PC-9 (cell line): ENCODE measurements at regions not wholly inside any gene's neighbourhood (a gene's known extent, or its start where the extent isn't known, plus 50 kb on each side); places are given as distances from the start of the nearest gene placed in this dataset.

Experiments
- BruUV-seq: library from RNA; stranded (reverse); fragments of 400-500 nt; replicated peaks from 2 replicates; lab custom pipeline; 2021; lab: Mats Ljungman, UMichigan
- CTCF ChIA-PET: fragments of 300-600 bp; sonication (Branson Sonifier 250); formaldehyde crosslinking; loops from one replicate; lab custom pipeline; 2022; ENCODE audit warnings: antibody characterized with exemption; lab: Charles Lee
- POLR2A ChIA-PET: fragments of 300-600 bp; sonication (Branson Sonifier 250); formaldehyde crosslinking; loops from one replicate; lab custom pipeline; 2022; ENCODE audit warnings: antibody characterized with exemption; ENCODE audit not compliant: unreplicated experiment; lab: Charles Lee
- DNase-seq, 2 experiments: peaks; one replicate each; pipeline versions ENCODE4 v3.0.0 to v3.0.0-alpha.2; 2015 to 2022; ENCODE audit warnings: mixed read lengths in 1 of 2
- H2AFZ ChIP-seq: fragments of 200-600 bp; sonication (generic); 2 replicates; pipeline ENCODE4 v1.8.1; 2017; ENCODE audit warnings: antibody characterized with exemption
- H3F3A ChIP-seq: fragments of 200-600 bp; sonication (generic); 2 replicates; pipeline ENCODE4 v1.8.1; 2017; ENCODE audit warnings: antibody characterized with exemption, mild to moderate bottlenecking, low read depth; ENCODE audit not compliant: insufficient read depth
- H3K27ac ChIP-seq: fragments of 200-600 bp; sonication (generic); 2 replicates; pipeline ENCODE4 v1.6.1; 2016; ENCODE audit warnings: mixed run types
- H3K27me3 ChIP-seq: fragments of 200-600 bp; sonication (generic); 2 replicates; pipeline ENCODE4 v1.6.1; 2016; ENCODE audit warnings: low read depth, mixed run types; ENCODE audit not compliant: insufficient read depth
- H3K36me3 ChIP-seq: fragments of 200-600 bp; sonication (generic); 2 replicates; pipeline ENCODE4 v1.6.1; 2016; ENCODE audit warnings: low read depth, mixed run types
- H3K4me1 ChIP-seq: fragments of 200-600 bp; sonication (generic); replicated peaks from 2 replicates; pipeline ENCODE4 v1.6.1; 2016; ENCODE audit warnings: mixed run types; ENCODE audit not compliant: insufficient read depth
- H3K4me2 ChIP-seq: fragments of 200-600 bp; sonication (generic); 2 replicates; pipeline ENCODE4 v1.6.1; 2017; ENCODE audit warnings: mixed run types
- H3K4me3 ChIP-seq: fragments of 200-600 bp; sonication (generic); 2 replicates; pipeline ENCODE4 v1.6.1; 2016; ENCODE audit warnings: mixed run types
- H3K79me2 ChIP-seq: fragments of 200-600 bp; sonication (generic); 2 replicates; pipeline ENCODE4 v1.6.1; 2017; ENCODE audit warnings: low read depth, mixed run types
- H3K9me2 ChIP-seq: fragments of 200-600 bp; sonication (generic); 2 replicates; pipeline ENCODE4 v1.8.1; 2017; ENCODE audit warnings: mild to moderate bottlenecking; ENCODE audit not compliant: insufficient read depth
- H3K9me3 ChIP-seq: fragments of 200-600 bp; sonication (generic); 2 replicates; pipeline ENCODE4 v1.8.1; 2016; ENCODE audit warnings: low read depth; ENCODE audit not compliant: insufficient read depth
- H4K20me1 ChIP-seq: fragments of 200-600 bp; sonication (generic); 2 replicates; pipeline ENCODE4 v1.8.1; 2017; ENCODE audit not compliant: insufficient read depth
- CTCF ChIP-seq: fragments of 200-600 bp; sonication (generic); conservative IDR thresholded peaks from 2 replicates; pipeline ENCODE4 v1.6.1; 2017; ENCODE audit warnings: mixed run types, antibody characterized with exemption, mild to moderate bottlenecking, moderate library complexity
- EZH2 ChIP-seq: fragments of 200-600 bp; sonication (generic); IDR thresholded peaks from 2 replicates; pipeline ENCODE4 v1.8.0; 2017; ENCODE audit warnings: antibody characterized with exemption, low read depth
- intact Hi-C: fragments of 100-400 bp; cut with micrococcal nuclease; formaldehyde crosslinking; loops from one replicate; pipeline ENCODE4 v1.10.0; 2022; ENCODE audit not compliant: unreplicated experiment

GRCh38 chr12:78383414-78383813, 481.2 kb upstream of the SYT1 start:
- H3K36me3 ChIP-seq, result no peaks in the 10 kb centered on the region
- no TSS peak for BruUV-seq

GRCh38 chr12:78384541-78384940, 480.0 kb upstream of the SYT1 start:
- no peaks in the 10 kb centered on the region for H3F3A ChIP-seq
- no peak overlapping the region for H3K4me2 ChIP-seq
- H3K79me2 ChIP-seq, result no peaks in the 10 kb centered on the region
- TF ChIP-seq EZH2 (no peak), CTCF (no peak)
- H3K27me3 ChIP-seq, result no peaks in the 10 kb centered on the region
- DNase-seq, result no peak
- no TSS peak for BruUV-seq
- ChIA-PET POLR2A (no interaction called here), CTCF (no interaction called here)
- H4K20me1 ChIP-seq, result no peaks in the 10 kb centered on the region
- no peak overlapping the region for H2AFZ ChIP-seq
- H3K36me3 ChIP-seq, result no peaks in the 10 kb centered on the region
- H3K9me2 ChIP-seq, result no peaks in the 10 kb centered on the region
- no peak overlapping the region for H3K27ac ChIP-seq
- intact Hi-C loops, result no loop called here
- no peaks in the 10 kb centered on the region for H3K9me3 ChIP-seq
- no peak overlapping the region for H3K4me3 ChIP-seq
- H3K4me1 ChIP-seq, result no peaks in the 10 kb centered on the region

More at GRCh38 chr12:78383414-78383813, 481.2 kb upstream of the SYT1 start:
- no peak overlapping the region for H3K4me2 ChIP-seq
- intact Hi-C loops, result no loop called here
- H3K9me3 ChIP-seq, result 0 out of 2 replicates have a peak, but pooled peaks cover 4% of the 10 kb centered on the region
- no peaks in the 10 kb centered on the region for H3K27me3 ChIP-seq
- no peaks in the 10 kb centered on the region for H3F3A ChIP-seq
- CTCF ChIA-PET, result no interaction called here
- no peak for DNase-seq
- no peaks in the 10 kb centered on the region for H4K20me1 ChIP-seq
- no peak overlapping the region for H3K4me3 ChIP-seq
- H2AFZ ChIP-seq, result no peak overlapping the region
- POLR2A ChIA-PET, result no interaction called here
- H3K27ac ChIP-seq, result no peak overlapping the region
- H3K4me1 ChIP-seq, result no peaks in the 10 kb centered on the region
- H3K79me2 ChIP-seq, result no peaks in the 10 kb centered on the region
- no peaks in the 10 kb centered on the region for H3K9me2 ChIP-seq
- TF ChIP-seq EZH2 (no peak), CTCF (no peak)

DNA sequence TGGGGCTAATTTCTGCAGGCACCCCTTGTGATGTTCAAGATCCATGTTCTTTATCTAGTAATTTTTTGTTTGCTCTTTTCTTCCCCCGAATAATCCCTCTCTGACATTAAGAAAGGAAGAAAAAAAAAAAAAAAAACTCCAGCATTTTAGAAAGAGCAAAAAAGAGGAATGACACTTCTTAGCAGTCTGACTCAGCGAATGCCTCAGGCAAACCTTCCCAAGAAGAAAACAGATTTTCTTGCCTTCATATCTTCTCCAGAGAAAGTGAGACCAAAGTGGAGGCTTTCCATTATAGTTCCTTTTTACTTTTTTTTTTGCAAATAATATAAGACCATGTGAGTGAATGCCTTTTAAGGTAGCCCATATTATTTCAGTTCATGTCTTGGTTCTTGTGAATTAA, 479.0 kb upstream of the SYT1 start:
- Histone ChIP-seq H3K36me3 (no peaks in the 10 kb centered on the region), H3K27ac (no peak overlapping the region), H3K9me3 (no peaks in the 10 kb centered on the region), H2AFZ (no peak overlapping the region), H3K27me3 (no peaks in the 10 kb centered on the region), H3K9me2 (no peaks in the 10 kb centered on the region), H3K4me1 (no peaks in the 10 kb centered on the region), H3K4me3 (no peak overlapping the region), H4K20me1 (no peaks in the 10 kb centered on the region), H3K4me2 (no peak overlapping the region), H3F3A (no peaks in the 10 kb centered on the region), H3K79me2 (no peaks in the 10 kb centered on the region)
- CTCF ChIA-PET, result no interaction called here
- POLR2A ChIA-PET, result no interaction called here
- intact Hi-C loops, result no loop called here
- no TSS peak for BruUV-seq
- TF ChIP-seq CTCF (no peak), EZH2 (no peak)
- no peak for DNase-seq
